NCI-H2196 (cell line): ENCODE measurements at regions not wholly inside any gene's neighbourhood (a gene's known extent, or its start where the extent isn't known, plus 50 kb on each side); places are given as distances from the start of the nearest gene placed in this dataset.

Source experiments
- DNase-seq: peaks from one replicate; lab custom pipeline; 2025; ENCODE audit not compliant: unreplicated experiment; lab: John Stamatoyannopoulos, UW

DNA sequence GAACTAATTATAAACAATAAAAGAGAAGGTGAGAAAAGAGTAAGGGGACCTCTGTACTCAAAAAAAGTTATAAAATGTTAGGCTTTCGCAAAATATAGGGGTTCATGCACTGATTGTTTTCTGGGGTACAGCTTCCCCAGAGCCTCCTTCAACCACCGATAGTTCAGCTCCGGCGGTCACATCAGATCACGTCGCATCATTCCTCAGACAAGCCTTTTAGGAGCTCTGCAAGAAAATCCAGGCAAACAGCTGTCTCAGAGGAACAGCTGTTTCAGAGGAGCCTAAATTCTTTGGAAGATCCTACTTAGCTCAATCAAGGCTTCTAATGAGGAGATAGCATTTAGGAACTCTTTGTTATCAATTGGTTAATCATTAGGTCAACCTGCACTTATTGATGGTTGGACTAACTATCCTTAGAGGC is 78.7 kb downstream of the MYCN start:
- DNase-seq: no peak

DNA sequence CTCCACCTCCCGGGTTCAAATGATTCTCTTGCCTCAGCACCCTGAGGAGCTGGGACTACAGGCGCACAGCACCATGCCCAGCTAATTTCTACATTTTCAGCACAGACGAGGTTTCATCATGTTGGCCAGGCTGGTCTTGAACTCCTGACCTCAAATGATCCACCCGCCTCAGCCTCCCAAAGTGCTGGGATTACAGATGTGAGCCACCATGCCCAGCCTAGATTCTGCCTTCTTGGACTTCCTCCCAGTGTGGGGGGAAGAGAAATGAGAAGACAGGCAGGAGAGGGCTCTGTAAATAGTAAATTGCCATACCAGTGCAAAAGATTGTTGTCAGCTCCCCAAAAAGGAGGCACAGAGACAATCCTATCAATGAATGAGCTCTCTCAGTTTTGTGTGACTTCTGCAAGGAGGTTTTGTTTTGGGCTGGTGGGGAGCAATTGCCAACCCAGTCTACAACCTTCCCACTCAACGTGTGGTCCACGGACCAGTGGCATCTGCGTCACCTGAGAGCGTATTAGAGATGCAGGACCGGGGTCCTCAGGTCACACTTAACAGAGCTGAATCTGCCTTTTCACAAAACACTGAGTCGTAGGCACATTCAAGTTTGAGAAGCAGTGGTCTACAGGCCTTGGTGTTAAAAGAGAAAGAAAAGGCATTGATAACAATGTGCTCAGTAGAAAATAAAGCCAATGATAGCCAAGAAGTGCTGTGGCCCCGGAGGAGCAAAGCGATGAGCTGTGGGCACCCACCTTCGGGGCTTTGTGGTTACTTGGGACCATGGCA is 78.1 kb downstream of the MYCN start:
- DNase-seq: no peak

DNA sequence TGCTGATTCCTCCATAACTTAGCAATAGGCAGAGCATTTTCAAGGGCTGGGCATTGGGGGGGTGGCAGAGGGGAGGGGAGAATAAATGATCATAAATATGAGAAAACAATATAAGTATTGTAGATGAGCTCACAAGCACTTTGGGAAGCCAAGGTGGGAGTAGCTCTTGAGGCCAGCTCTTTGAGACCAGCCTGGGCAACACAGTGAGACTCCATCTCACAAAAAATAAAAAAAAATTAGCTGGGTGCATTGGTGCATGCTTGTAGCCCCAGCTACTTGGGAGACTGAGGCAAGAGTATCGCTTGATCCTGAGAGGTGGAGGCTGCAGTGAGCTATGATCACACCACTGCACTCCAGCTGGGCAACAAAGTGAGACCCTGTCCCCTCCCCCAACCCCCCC is 75.9 kb downstream of the MYCN start:
- no peak for DNase-seq

DNA sequence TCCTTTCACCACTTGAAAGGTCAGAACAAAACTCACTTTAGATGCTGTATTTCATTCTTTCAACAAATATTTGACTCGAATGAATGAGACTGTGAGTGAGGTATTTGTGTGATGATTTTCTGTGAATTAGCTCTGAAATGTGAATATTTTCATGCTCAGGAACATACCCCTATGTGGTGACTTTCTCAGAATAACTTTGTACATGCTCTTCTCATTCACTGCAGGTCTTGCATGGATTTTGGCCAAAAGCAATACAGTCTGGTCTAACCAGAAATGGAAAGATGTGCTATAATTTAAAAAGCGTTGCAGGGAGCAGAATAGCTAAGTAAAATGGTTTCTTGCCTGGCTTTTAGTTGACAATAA is 75.5 kb downstream of the MYCN start:
- DNase-seq: no peak

DNA sequence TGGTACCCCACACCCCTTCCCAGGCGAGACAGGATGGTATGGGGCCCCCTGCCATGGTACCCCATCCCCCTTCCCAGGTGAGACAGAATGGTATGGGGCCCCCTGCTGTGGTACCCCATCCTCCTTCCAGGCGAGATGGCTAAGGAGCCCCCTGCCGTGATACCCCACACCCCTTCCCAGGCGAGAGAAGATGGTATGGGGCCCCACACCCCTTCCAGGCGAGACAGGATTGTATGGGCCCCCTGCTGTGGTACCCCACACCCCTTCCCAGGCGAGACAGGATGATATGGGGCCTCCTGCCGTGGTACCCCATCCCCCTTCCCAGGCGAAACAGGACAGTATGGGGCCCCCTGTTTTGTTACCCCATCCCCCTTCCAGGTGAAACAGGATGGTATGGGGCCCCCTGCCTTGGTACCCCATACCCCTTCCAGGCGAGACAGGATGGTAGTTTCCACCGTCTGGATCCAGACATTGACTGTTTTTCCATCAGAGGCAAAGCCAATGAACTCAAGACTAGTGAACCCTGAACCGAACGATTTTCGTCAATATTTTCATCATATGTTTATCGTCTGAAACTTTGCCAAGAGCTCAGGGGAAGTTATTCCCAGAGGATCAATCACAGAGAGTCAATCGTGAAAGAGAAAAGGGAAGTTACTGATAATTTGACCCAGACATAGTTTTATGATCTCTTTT is 75.0 kb downstream of the MYCN start:
- no peak for DNase-seq

DNA sequence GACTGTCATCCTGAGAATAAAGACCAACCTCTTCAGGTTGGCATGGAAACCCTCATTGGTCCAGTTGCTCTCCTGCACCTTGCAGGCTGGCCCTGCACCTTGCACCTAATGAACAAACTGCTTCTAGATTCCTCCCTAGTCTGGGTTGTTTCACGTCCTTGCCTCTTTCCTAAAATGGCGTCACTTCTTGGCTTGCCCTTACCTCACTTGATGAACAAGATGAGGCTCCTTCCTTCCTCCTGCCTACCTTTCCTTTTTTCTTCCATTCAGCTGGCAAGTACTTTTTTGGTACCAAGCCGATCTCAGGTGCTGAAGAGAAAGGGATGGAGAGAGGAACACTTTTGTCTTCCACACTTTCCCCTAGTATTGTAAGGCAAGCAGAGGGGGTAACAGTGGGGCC is 74.5 kb downstream of the MYCN start:
- DNase-seq: no peak

DNA sequence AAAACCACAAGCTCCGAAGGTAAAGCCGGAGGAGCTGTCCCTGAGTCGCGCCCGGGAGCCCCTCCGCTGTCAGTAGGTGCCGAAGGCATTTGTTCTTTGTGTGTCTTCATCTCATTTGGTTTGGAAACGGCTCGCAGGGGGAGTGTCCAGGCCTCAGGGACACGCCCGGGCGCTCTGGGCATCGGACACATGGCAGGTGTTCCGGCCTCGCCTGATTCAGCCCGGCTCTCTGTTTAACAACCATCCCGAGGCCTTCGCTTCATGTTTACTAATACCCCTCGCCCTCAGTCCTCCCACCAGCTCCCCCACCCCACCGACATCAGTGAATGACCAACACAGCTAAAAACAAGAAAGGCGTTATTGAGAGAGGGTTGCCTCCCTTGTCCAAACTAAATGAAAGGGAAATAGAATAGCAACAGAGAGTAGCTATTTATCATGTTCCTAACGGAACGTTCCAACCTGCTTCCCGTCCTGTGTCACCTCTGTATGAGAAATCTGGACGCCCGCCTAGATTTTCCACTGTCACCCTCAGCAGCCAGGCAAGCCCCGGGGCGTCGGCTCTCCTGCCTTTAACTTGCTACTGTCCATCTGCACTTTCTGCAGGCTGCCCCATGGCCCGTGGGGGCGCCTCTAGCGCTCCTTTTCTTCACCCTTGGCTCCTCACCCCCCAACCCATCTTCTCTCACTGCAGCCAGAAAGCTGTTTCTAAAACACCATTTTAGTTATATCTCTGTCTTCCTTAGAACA is 73.9 kb downstream of the MYCN start:
- DNase-seq: no peak

DNA sequence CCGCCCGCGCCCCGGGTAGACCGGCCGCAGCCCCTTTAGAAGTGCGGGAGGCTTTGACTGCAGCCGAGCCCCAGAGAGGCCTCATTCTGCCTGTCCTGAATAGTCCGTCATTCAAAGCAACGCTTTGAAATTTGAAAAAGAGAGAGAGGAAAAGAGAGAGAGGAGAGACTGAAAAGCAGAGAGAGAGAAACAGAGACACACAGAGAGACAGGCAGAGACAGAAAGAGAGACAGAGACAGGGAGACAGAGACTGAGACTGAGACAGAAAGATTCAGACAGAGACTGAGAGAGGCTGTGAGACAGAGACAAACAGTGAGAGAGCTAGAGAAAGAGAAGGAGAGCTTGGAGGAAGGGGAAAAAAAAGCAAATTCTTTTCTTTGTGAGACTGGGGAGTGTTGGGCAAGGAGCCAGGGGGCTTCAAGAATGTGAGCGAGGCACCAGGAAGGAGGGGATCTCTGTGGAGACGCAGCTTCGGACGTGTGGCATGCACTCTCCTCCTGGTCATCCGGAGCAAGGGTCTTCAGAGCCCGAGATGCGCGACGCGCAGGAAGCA is 73.1 kb downstream of the MYCN start:
- no peak for DNase-seq

DNA sequence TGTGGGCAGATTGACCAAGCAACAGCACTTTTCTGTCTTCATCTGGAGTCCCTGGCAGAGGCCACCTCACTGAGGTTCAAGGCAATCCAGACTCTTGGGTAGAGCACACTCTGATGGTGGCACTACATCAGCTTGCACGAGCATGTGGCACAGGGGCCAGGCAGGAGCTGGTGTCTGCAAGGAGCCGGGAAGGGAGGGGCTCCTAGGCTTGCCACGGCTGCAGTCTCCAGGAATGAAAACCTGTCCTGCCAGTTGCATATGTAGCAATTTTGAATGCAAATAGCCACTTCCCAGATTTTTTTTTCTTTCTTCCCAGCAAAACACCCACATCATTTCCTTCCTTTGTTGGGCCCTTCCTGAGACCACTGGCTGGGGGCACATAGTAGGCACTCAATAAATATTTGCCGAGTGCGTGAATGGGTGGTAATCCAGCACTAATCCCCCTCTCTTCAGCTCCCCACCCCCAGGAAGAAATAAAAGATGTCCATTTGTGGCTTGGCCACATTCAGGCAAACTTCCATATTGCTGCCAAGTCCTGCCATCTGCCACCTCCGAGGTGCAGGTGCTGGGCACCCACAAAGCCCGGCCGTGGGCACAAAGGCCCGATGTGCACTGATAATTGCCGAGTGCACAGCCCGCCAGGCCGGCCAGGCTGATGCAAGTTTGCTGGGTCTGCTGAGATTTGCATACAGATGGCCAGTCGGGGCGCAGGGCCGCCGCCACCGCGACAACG is 72.4 kb downstream of the MYCN start:
- no peak for DNase-seq

DNA sequence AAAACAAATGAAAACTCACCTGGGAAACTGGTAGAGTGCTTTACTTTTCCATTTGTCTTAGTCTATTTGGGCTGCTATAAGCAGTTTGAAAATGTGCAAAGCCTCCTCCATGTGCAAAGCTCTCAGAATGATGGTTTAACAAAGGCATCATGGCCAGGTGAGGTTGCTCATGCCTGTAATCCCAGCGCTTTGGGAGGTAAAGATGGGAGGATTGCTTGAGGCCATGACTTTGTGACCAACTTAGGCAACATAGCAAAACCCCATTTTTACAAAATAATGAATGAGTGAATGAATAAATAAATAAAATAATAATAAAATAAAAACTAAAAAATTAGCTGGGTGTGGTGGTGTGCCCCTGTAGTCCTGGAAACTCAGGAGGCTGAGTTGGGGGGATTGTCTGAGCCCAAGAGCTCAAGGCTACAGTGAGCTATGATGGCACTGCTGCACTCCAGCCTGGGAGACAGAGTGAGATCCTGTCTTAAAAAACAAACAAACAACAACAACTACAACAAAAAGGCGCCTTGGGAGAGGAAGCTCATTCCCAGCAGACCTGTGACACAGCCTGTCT is 71.8 kb downstream of the MYCN start:
- no peak for DNase-seq

DNA sequence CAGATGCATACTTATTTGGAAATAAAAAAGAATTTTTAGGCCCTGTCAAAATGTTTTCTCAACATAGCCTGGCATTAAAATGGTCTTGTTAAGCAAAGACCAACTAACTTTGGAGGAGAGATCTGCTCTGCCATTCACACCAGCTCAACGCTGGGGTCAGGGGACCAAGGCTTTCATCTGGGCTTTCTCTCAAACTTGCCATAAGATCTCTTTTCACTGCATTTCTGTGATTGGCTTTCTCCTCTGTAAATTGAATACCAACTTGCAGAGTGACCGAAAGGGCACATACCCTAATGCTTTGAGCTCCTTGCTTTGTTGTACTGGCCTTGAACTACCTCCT is 71.2 kb downstream of the MYCN start:
- no peak for DNase-seq

DNA sequence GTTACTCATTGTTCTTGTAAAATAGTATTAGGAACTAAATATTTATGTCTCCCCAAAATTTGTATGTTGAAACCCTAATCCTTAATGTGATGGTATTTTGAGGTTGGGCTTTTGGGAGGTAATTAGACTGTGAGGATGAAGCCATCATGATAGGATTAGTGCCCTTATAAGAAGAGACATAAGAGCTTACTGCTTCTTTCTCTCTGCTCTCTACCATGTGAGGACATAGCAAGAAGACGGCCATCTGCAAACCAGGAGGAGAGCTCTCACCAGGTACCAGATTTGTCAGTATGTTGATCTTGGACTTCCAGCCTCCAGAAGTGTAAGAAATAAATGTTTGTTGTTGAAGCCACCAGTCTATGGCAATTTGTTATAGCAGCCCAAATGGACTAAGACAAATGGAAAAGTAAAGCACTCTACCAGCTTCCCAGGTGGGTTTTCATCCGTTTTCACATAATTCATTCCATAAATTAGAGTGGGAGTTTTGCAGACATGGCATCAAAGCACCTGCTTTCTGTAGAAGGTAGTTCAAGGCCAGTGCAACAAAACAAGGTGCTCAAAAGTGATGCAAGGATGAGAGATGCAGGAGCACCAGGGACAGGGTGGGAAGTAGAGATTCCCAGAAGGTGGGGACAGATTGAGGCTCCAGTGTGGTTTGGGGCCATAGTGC is 70.7 kb downstream of the MYCN start:
- no peak for DNase-seq

DNA sequence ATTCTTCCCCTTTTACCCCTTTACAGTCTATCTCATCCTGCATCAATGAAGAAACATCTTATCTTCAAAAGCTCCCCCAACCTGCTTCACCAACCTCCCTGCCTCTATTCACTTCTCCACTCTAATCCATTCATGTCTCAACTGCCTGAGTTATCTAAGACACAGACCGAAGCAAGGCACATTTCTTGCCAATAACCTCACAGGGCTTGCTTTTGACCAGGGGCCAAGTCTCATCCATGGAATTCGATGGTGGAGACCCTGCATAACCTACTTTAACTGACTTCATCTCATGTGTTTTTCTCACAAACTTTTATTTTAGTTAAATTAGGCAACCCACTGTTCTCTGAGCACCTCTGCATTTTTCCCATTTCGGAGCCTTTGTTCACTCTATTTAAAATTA is 69.7 kb downstream of the MYCN start:
- DNase-seq: no peak

DNA sequence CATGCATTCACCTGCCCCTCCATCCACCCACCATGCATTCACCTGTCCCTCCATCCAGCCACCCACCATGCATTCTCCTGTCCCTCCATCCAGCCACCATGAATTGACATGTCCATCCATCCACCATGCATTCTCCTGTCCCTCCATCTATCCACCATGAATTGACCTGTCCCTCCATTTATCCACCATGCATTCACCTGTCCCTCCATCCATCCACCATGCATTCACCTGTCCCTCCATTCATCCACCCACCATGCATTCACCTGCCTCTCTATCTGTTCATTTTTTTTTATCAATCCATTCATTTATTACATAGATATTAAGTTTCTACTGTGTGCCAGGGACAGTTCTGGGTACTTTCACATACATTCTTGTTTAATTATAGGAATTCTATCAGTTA is 69.2 kb downstream of the MYCN start:
- no peak for DNase-seq

DNA sequence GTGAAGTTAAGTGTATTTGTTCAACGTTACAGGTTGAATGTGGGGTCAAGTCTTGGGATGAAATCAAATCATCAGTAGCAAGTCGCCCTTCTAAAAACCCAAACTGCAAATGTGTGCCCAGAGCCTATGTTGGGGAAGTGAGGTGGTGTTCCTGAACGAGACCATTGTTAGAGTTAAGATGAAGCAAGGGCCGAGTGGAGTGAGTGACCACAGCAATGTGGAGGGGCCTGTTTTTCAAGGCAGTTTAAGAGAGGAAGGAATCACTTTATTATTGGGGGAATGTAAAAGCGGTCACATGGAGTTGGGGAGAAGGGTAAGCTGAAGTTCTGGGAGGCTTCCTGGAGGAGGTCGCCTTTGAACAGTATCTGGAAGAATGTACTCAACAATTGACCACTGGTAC is 68.5 kb downstream of the MYCN start:
- DNase-seq: no peak

DNA sequence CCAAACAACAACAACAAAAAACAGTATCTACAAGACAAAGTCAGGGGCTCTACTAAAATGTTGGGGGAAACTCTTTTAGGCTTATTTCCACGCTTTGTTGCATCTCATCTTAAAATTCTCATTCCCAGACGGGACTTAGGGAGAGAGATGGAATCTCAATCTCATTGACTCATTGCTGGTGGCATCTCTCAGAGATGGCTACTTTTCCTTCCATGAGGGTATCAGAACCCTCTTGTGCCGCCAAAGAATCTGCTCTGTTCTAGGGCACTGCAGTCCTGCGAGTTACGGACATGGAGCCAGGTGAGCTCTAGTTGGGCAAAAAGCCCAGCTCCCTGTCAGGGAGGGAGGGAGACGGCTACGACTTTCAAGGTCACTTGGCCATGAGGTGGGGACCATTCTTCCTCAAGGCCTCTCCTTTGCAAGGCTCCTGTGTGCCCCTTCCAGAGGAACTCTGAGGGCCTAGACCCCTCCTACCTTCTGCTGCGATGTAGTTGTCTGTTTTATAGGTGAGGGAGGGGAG is 68.0 kb downstream of the MYCN start:
- no peak for DNase-seq

DNA sequence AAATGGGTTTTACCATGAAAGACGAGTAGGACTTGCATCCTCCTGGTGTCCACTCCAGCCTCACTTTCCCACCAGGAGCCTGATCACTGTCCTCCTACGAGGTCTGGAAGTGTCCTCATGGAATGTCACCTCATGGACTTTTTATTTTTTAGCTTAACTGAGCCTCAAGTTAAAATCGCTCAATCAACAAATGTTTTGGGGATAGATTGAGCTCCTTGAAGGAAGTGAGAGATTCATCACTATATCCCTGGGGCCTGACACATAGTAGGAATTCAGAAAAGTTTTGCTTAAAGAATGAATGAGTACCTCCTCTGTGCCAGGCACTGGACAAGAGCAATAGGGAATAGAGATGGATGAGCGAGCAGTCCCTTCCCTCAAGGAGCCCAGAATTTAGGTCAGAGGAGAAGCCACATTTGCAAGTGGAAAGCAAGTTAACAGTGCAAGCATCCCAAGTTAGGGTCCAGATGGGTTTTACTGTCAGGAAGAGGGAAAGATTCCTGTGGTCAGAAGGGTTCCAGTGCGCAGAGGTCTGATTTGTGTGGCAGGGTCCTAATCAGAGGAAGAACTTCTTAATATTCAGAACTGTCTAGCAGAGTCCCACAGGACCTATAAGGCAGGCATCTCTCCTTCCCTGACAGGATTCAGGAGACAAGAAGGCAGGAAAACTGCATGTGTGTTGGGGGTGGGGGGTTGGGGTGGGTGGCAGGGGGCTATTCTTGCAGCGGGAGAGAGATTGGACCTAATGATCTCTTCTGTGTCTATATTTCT is 67.0 kb downstream of the MYCN start:
- no peak for DNase-seq

DNA sequence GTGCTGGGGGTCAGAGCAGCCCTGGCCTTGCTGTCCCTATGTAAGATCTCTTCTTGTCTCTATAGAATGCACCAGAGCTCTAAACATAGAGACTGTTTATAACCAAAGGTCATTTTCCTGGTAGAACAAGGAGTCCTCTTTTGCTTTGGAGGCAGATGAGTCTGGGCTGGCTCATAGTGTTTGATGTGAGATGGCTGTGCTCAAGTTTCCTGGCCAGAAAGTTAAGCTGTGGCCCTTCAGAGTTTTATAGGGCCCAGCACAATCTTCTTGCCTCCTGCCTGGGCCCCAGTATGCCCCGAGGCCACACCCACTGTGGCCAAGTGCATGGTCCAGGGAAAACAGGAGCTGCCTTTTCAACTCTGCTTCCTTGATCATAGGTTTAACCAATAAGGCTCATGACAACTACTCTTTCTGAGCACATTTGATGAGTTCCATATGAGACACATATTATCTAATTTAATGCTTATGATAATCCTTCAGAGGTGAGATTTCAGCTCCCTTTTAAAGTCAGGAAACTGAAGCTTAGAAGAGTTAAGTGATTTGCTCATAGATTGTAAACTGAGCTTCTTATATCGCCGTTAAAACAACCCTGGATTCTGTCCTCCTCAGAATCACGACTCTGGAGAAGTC is 66.3 kb downstream of the MYCN start:
- DNase-seq: no peak
